ENCODE measurements at regions not wholly inside any gene's neighbourhood (a gene's known extent, or its start where the extent isn't known, plus 50 kb on each side); places are given as distances from the start of the nearest gene placed in this dataset.

- Mint-ChIP-seq H3K4me1 (peaks cover 6% of the 10 kb centered on the region), H3K27ac (no peak overlapping the region), H3K36me3 (peaks cover 8% of the 10 kb centered on the region), H3K27me3 (ENCODE audit: low read depth) (no peaks in the 10 kb centered on the region; the same call in 1 of the 2 replicates), H3K4me3 (no peak overlapping the region), H3K9me3 (peaks cover 16% of the 10 kb centered on the region)
- ChIA-PET POLR2A (no interaction called here), CTCF (no interaction called here)
- TF ChIP-seq JUN (CRISPR knock-in tag; IDR thresholded peaks at IDR 0.05) (no peak), NFE2L1 (CRISPR knock-in tag; IDR thresholded peaks at IDR 0.05) (no peak), SMAD3 (CRISPR knock-in tag; IDR thresholded peaks at IDR 0.05; ENCODE audit: borderline replicate concordance) (no peak), USF2 (CRISPR knock-in tag; IDR thresholded peaks at IDR 0.05) (no peak)
- no peak for ATAC-seq
- DNase-seq (ENCODE audit: low spot score), result no peak
These were observed 85.3 kb upstream of the MBIP start for GRCh38 chr14:36405589-36406274.

- Mint-ChIP-seq H3K9me3 (no peaks in the 10 kb centered on the region), H3K4me1 (peaks cover 6% of the 10 kb centered on the region), H3K36me3 (no peaks in the 10 kb centered on the region), H3K27me3 (ENCODE audit: low read depth) (peaks cover 2% of the 10 kb centered on the region; the same call in 1 of the 2 replicates), H3K27ac (no peak overlapping the region), H3K4me3 (no peak overlapping the region)
- ATAC-seq (peak; percentile 73), DNase-seq (ENCODE audit: low spot score) (no peak)
- POLR2A ChIA-PET, result no interaction called here
- CTCF ChIA-PET, result interaction anchor here (2.0 kb wide), 1 partner anchor 122 kb away, joined by 9 read pairs; no protein-coding TSS in a partner anchor
- TF ChIP-seq NFYB (CRISPR knock-in tag; conservative IDR thresholded peaks at IDR 0.05; ENCODE audit: low read depth), result no peak
- no peak for TF ChIP-seq ZNF263 (CRISPR knock-in tag; IDR thresholded peaks at IDR 0.05; ENCODE audit: low read depth)
- TF ChIP-seq GTF2I (CRISPR knock-in tag; conservative IDR thresholded peaks at IDR 0.05), result no peak
- TF ChIP-seq HMGXB4 (CRISPR knock-in tag; IDR thresholded peaks at IDR 0.05), result no peak
- no peak for TF ChIP-seq IRF2 (CRISPR knock-in tag; IDR thresholded peaks at IDR 0.05; ENCODE audit: borderline replicate concordance, low read depth)
- TF ChIP-seq KAT7 (CRISPR knock-in tag; IDR thresholded peaks at IDR 0.05; ENCODE audit: borderline replicate concordance), result no peak
- TF ChIP-seq PRDM15 (CRISPR knock-in tag; IDR thresholded peaks at IDR 0.05), result no peak
- no peak for TF ChIP-seq TP53 (CRISPR knock-in tag; IDR thresholded peaks at IDR 0.05)
- no peak for TF ChIP-seq MXD4 (CRISPR knock-in tag; IDR thresholded peaks at IDR 0.05; ENCODE audit: borderline replicate concordance)
- no peak for TF ChIP-seq PREB (CRISPR knock-in tag; IDR thresholded peaks at IDR 0.05; ENCODE audit: borderline replicate concordance)
- no peak for TF ChIP-seq OVOL2 (CRISPR knock-in tag; IDR thresholded peaks at IDR 0.05; ENCODE audit: borderline replicate concordance)
- no peak for TF ChIP-seq CDX4 (CRISPR knock-in tag; IDR thresholded peaks at IDR 0.05; ENCODE audit: borderline replicate concordance)
- no peak for TF ChIP-seq TEAD4 (CRISPR knock-in tag; IDR thresholded peaks at IDR 0.05)
- no peak for TF ChIP-seq ZMAT4 (CRISPR knock-in tag; IDR thresholded peaks at IDR 0.05)
These were observed 82.4 kb upstream of the MBIP start for GRCh38 chr14:36402867-36403266.
